ENCODE measurements at regions not wholly inside any gene's neighbourhood (a gene's known extent, or its start where the extent isn't known, plus 50 kb on each side); places are given as distances from the start of the nearest gene placed in this dataset.

DNA sequence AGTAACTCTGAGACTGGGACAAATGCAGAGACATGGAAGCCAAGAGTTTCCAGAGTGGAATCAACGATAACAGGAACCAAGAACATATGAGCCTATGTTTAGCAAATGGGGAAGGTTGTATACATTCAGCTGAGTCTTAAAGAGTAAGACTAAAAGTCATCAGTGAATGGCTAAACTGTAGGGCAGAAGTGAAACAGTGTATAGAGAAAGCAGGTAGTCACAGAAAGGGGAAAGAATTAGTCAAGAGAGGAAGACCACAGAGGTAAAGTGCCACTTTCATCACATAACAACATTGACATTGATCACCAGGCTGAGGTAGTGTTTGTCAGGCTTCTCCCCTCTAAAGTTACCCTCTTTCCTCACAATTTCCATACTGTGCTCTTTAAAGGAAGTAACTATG lies 306.5 kb upstream of the SPTLC3 start:
- TF ChIP-seq, protein P1, sequence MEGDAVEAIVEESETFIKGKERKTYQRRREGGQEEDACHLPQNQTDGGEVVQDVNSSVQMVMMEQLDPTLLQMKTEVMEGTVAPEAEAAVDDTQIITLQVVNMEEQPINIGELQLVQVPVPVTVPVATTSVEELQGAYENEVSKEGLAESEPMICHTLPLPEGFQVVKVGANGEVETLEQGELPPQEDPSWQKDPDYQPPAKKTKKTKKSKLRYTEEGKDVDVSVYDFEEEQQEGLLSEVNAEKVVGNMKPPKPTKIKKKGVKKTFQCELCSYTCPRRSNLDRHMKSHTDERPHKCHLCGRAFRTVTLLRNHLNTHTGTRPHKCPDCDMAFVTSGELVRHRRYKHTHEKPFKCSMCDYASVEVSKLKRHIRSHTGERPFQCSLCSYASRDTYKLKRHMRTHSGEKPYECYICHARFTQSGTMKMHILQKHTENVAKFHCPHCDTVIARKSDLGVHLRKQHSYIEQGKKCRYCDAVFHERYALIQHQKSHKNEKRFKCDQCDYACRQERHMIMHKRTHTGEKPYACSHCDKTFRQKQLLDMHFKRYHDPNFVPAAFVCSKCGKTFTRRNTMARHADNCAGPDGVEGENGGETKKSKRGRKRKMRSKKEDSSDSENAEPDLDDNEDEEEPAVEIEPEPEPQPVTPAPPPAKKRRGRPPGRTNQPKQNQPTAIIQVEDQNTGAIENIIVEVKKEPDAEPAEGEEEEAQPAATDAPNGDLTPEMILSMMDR (IDR thresholded peaks at IDR 0.05) = no peak
- no peak for TF ChIP-seq POLR2A (IDR thresholded peaks at IDR 0.05)
- TF ChIP-seq EP300 (IDR thresholded peaks at IDR 0.05) = no peak

Data from tibial nerve (tissue), 4 donors.